MM.1S (cell line): ENCODE measurements at regions not wholly inside any gene's neighbourhood (a gene's known extent, or its start where the extent isn't known, plus 50 kb on each side); places are given as distances from the start of the nearest gene placed in this dataset.

Experiments used
- DNase-seq: peaks from one replicate; pipeline ENCODE4 v3.0.0-alpha.2; 2015
- H2AFZ ChIP-seq: fragments of 300-600 bp; sonication (generic); 2 replicates; pipeline ENCODE4 v1.6.0; 2016; ENCODE audit warnings: antibody characterized with exemption, low read length
- H3F3A ChIP-seq: fragments of 300-600 bp; sonication (generic); 2 replicates; pipeline ENCODE4 v1.6.1; 2016; ENCODE audit warnings: mild to moderate bottlenecking, antibody characterized with exemption, low read length, moderate library complexity, mixed read lengths; ENCODE audit not compliant: insufficient read depth
- H3K27ac ChIP-seq: fragments of 300-600 bp; sonication (generic); 2 replicates; pipeline ENCODE4 v1.5.1; 2016; ENCODE audit warnings: mild to moderate bottlenecking, low read length
- H3K27me3 ChIP-seq: fragments of 300-600 bp; sonication (generic); replicated peaks from 2 replicates; pipeline ENCODE4 v1.6.0; 2016; ENCODE audit warnings: low read length; ENCODE audit not compliant: insufficient read depth
- H3K36me3 ChIP-seq: fragments of 300-600 bp; sonication (generic); replicated peaks from 2 replicates; pipeline ENCODE4 v1.6.1; 2016; ENCODE audit warnings: mild to moderate bottlenecking, low read length, mixed read lengths; ENCODE audit not compliant: insufficient read depth
- H3K4me1 ChIP-seq: fragments of 300-600 bp; sonication (generic); 2 replicates; pipeline ENCODE4 v1.6.1; 2016; ENCODE audit warnings: low read length, mixed read lengths
- H3K4me2 ChIP-seq: fragments of 300-600 bp; sonication (generic); 2 replicates; pipeline ENCODE4 v1.6.0; 2016; ENCODE audit warnings: low read depth, low read length
- H3K4me3 ChIP-seq: fragments of 300-600 bp; sonication (generic); 2 replicates; pipeline ENCODE4 v1.5.1; 2016; ENCODE audit warnings: low read length, mixed read lengths
- H3K79me2 ChIP-seq: fragments of 300-600 bp; sonication (generic); 2 replicates; pipeline ENCODE4 v1.6.1; 2016; ENCODE audit warnings: mixed run types, low read length, mixed read lengths
- H3K9ac ChIP-seq: fragments of 300-600 bp; sonication (generic); 2 replicates; pipeline ENCODE4 v1.6.1; 2016; ENCODE audit warnings: low read length, mixed read lengths
- H3K9me2 ChIP-seq: fragments of 300-600 bp; sonication (generic); replicated peaks from 2 replicates; pipeline ENCODE4 v1.6.1; 2016; ENCODE audit warnings: mild to moderate bottlenecking, low read length, mixed read lengths; ENCODE audit not compliant: insufficient read depth
- H3K9me3 ChIP-seq: fragments of 300-600 bp; sonication (generic); replicated peaks from 2 replicates; pipeline ENCODE4 v1.6.1; 2016; ENCODE audit warnings: mild to moderate bottlenecking, low read length, mixed read lengths; ENCODE audit not compliant: insufficient read depth
- H4K20me1 ChIP-seq: fragments of 300-600 bp; sonication (generic); 2 replicates; pipeline ENCODE4 v1.6.1; 2016; ENCODE audit warnings: mild to moderate bottlenecking, low read length, moderate library complexity, mixed read lengths; ENCODE audit not compliant: insufficient read depth
- EZH2 ChIP-seq: fragments of 300-600 bp; sonication (generic); optimal IDR thresholded peaks from 2 replicates; pipeline ENCODE3; 2017; ENCODE audit warnings: low read depth, mild to moderate bottlenecking, antibody characterized with exemption, low read length, mixed read lengths
- EZH2phosphoT487 ChIP-seq: fragments of 300-600 bp; sonication (generic); IDR thresholded peaks from 2 replicates; pipeline ENCODE4 v1.6.1; 2018; ENCODE audit warnings: antibody characterized with exemption, low read length
- TF ChIP-seq, protein P1 (sequence below): fragments of 300-600 bp; sonication (generic); IDR thresholded peaks from 2 replicates; pipeline ENCODE4 v1.5.1; 2016; ENCODE audit warnings: antibody characterized with exemption, low read length, mixed read lengths

DNA sequence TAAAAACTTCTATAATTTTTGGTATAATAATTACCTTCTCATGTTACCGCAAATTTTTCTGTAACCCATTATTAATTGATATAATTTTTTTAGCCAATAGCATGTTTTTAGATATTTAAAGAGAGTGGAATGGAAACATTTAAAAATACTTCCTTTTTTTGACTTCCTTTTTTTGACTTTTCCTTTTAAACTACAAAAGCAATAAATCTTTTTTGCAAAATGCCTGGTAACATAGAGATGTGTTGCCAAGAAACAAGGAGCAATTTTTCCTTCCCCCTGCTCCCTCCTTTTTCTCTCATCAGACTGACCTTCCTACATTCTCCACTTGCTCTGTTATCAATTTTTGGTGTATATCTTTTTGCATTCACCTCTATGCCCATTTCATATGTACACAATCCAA is 666.2 kb downstream of the ADGRL2 start:
- H3K9me2 ChIP-seq: no peaks in the 10 kb centered on the region
- H4K20me1 ChIP-seq: no peaks in the 10 kb centered on the region
- no peaks in the 10 kb centered on the region for H3K4me1 ChIP-seq
- no peak overlapping the region for H3K4me2 ChIP-seq
- no peak overlapping the region for H2AFZ ChIP-seq
- no peaks in the 10 kb centered on the region for H3F3A ChIP-seq
- no peak overlapping the region for H3K9ac ChIP-seq
- no peak for DNase-seq
- H3K9me3 ChIP-seq: no peaks in the 10 kb centered on the region
- no peak overlapping the region for H3K27ac ChIP-seq
- no peaks in the 10 kb centered on the region for H3K36me3 ChIP-seq
- no peaks in the 10 kb centered on the region for H3K27me3 ChIP-seq
- no peak for TF ChIP-seq EZH2
- H3K4me3 ChIP-seq: no peak overlapping the region
- no peaks in the 10 kb centered on the region for H3K79me2 ChIP-seq

DNA sequence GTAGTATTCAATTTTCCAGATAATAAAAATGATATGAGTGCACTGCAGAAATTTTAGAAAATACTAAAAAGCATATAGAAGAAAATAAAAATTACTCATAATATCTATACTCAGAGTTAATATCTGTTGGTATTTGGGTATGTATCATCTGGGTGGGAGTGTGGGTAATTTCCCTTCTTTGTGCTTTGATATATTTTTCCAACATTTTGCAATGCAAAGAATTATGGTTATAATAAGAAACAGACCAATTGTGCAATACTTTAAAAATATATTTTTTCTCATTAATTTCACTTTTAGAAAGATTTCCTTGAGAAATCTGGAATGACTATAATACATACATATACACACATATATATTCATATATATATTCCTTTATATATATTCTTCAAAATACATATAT is 665.7 kb downstream of the ADGRL2 start:
- Histone ChIP-seq H3K36me3 (no peaks in the 10 kb centered on the region), H3K79me2 (no peaks in the 10 kb centered on the region), H3K4me3 (no peak overlapping the region), H4K20me1 (no peaks in the 10 kb centered on the region), H2AFZ (no peak overlapping the region), H3K9ac (no peak overlapping the region), H3K4me1 (no peaks in the 10 kb centered on the region), H3K27ac (no peak overlapping the region), H3K4me2 (no peak overlapping the region), H3F3A (no peaks in the 10 kb centered on the region), H3K9me2 (no peaks in the 10 kb centered on the region), H3K9me3 (no peaks in the 10 kb centered on the region), H3K27me3 (no peaks in the 10 kb centered on the region)
- no peak for TF ChIP-seq EZH2phosphoT487
- no peak for TF ChIP-seq EZH2
- TF ChIP-seq, protein P1, sequence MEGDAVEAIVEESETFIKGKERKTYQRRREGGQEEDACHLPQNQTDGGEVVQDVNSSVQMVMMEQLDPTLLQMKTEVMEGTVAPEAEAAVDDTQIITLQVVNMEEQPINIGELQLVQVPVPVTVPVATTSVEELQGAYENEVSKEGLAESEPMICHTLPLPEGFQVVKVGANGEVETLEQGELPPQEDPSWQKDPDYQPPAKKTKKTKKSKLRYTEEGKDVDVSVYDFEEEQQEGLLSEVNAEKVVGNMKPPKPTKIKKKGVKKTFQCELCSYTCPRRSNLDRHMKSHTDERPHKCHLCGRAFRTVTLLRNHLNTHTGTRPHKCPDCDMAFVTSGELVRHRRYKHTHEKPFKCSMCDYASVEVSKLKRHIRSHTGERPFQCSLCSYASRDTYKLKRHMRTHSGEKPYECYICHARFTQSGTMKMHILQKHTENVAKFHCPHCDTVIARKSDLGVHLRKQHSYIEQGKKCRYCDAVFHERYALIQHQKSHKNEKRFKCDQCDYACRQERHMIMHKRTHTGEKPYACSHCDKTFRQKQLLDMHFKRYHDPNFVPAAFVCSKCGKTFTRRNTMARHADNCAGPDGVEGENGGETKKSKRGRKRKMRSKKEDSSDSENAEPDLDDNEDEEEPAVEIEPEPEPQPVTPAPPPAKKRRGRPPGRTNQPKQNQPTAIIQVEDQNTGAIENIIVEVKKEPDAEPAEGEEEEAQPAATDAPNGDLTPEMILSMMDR: no peak
- no peak for DNase-seq

- H3K9ac ChIP-seq: no peak overlapping the region
- no peaks in the 10 kb centered on the region for H3K36me3 ChIP-seq
- H3K4me2 ChIP-seq: no peak overlapping the region
- no peaks in the 10 kb centered on the region for H3K4me1 ChIP-seq
- no peaks in the 10 kb centered on the region for H4K20me1 ChIP-seq
- no peaks in the 10 kb centered on the region for H3K9me3 ChIP-seq
- no peak overlapping the region for H3K4me3 ChIP-seq
- H3K27ac ChIP-seq: no peak overlapping the region
- no peaks in the 10 kb centered on the region for H3K79me2 ChIP-seq
- no peak overlapping the region for H2AFZ ChIP-seq
- no peak for DNase-seq
- H3F3A ChIP-seq: no peaks in the 10 kb centered on the region
- H3K27me3 ChIP-seq: no peaks in the 10 kb centered on the region
- TF ChIP-seq EZH2phosphoT487 (no peak), EZH2 (no peak)
- TF ChIP-seq, protein P1: no peak
- H3K9me2 ChIP-seq: no peaks in the 10 kb centered on the region
These were observed 664.3 kb downstream of the ADGRL2 start for GRCh38 chr1:82465024-82465423.

GRCh38 chr1:82464362-82465001 is 663.7 kb downstream of the ADGRL2 start:
- Histone ChIP-seq H3F3A (no peaks in the 10 kb centered on the region), H3K4me2 (no peak overlapping the region), H3K9me3 (no peaks in the 10 kb centered on the region), H3K4me3 (no peak overlapping the region), H2AFZ (no peak overlapping the region), H3K27ac (no peak overlapping the region), H3K9me2 (no peaks in the 10 kb centered on the region), H3K36me3 (no peaks in the 10 kb centered on the region), H3K4me1 (no peaks in the 10 kb centered on the region), H3K27me3 (no peaks in the 10 kb centered on the region), H3K9ac (no peak overlapping the region), H3K79me2 (no peaks in the 10 kb centered on the region), H4K20me1 (no peaks in the 10 kb centered on the region)
- no peak for DNase-seq
- TF ChIP-seq EZH2phosphoT487: no peak
- TF ChIP-seq, protein P1: no peak
- TF ChIP-seq EZH2: no peak
